GM12878 (cell line): ENCODE measurements at regions not wholly inside any gene's neighbourhood (a gene's known extent, or its start where the extent isn't known, plus 50 kb on each side); places are given as distances from the start of the nearest gene placed in this dataset.

Source experiments
- ATF3 ChIP-seq: IDR thresholded peaks from 2 replicates; pipeline ENCODE4 v1.6.1; 2011; ENCODE audit warnings: low read depth, mild to moderate bottlenecking, low read length, moderate library complexity, borderline replicate concordance; ENCODE audit errors: extremely low read depth
- CHD1 ChIP-seq: IDR thresholded peaks from 2 replicates; pipeline ENCODE4 v1.6.1; 2012; ENCODE audit warnings: low read depth, low read length, improper control_type of control experiment
- CTCF ChIP-seq, 3 experiments: IDR thresholded peaks in 2 of 3; conservative IDR thresholded peaks in 1 of 3; 2 replicates each; pipeline ENCODE4 v1.5.1; 2011; ENCODE audit warnings: low read depth in 3 of 3, low read length in 3 of 3, mild to moderate bottlenecking in 3 of 3, control low read depth in 2 of 3, moderate library complexity in 2 of 3, inconsistent platforms in 1 of 3, mixed read lengths in 1 of 3; ENCODE audit not compliant: control insufficient read depth in 2 of 3, insufficient read depth in 1 of 3; ENCODE audit errors: extremely low read depth in 1 of 3
- CUX1 ChIP-seq: IDR thresholded peaks from 2 replicates; pipeline ENCODE4 v1.6.1; 2012; ENCODE audit warnings: improper control_type of control experiment, low read depth, low read length; ENCODE audit not compliant: insufficient replicate concordance
- GABPA ChIP-seq: IDR thresholded peaks from 2 replicates; pipeline ENCODE4 v1.6.1; 2014; ENCODE audit warnings: antibody characterized with exemption, low read depth, mild to moderate bottlenecking, inconsistent platforms
- HDAC2 ChIP-seq: fragments of 200-600 bp; sonication (generic); IDR thresholded peaks from 2 replicates; pipeline ENCODE4 v1.6.1; 2017
- MLLT1 ChIP-seq: fragments of 450-650 bp; IDR thresholded peaks from 2 replicates; pipeline ENCODE4 v1.6.1; 2016; ENCODE audit warnings: mild to moderate bottlenecking
- POLR2A ChIP-seq: IDR thresholded peaks from 2 replicates; pipeline ENCODE4 v1.6.1; 2011; ENCODE audit warnings: low read depth, mild to moderate bottlenecking, low read length
- POLR2AphosphoS5 ChIP-seq: IDR thresholded peaks from 2 replicates; pipeline ENCODE4 v1.6.1; 2011; ENCODE audit warnings: mild to moderate bottlenecking, low read length, inconsistent platforms
- PRDM15 ChIP-seq: fragments of 450-650 bp; formaldehyde crosslinking; IDR thresholded peaks from 2 replicates; pipeline ENCODE4 v1.4.0; 2020; ENCODE audit warnings: mild to moderate bottlenecking, moderate library complexity
- RAD21 ChIP-seq: IDR thresholded peaks from 2 replicates; pipeline ENCODE4 v1.6.1; 2011; ENCODE audit warnings: mild to moderate bottlenecking, low read depth, low read length, moderate library complexity; ENCODE audit not compliant: insufficient read depth
- REST ChIP-seq: IDR thresholded peaks from 2 replicates; pipeline ENCODE4 v1.6.1; 2012; ENCODE audit warnings: mild to moderate bottlenecking, low read depth, low read length
- SMC3 ChIP-seq: IDR thresholded peaks from 2 replicates; pipeline ENCODE4 v1.6.1; 2011; ENCODE audit warnings: low read length, improper control_type of control experiment, borderline replicate concordance
- ZNF207 ChIP-seq: fragments of 450-650 bp; IDR thresholded peaks from 2 replicates; pipeline ENCODE4 v1.6.1; 2014; ENCODE audit warnings: antibody characterized with exemption, mild to moderate bottlenecking, borderline replicate concordance

GRCh38 chr19:31952693-31953092 is 392.7 kb upstream of the ZNF507 start:
- TF ChIP-seq MLLT1: no peak
- no peak for TF ChIP-seq GABPA
- TF ChIP-seq CTCF (IDR thresholded peaks at IDR 0.05 in 2 of 3, conservative IDR thresholded peaks at IDR 0.05 in 1 of 3; ENCODE audit: control insufficient read depth in 2 of 3, extremely low read depth in 1 of 3, insufficient read depth in 1 of 3, low read depth in 3 of 3, low read length in 3 of 3): no peak
- no peak for TF ChIP-seq CHD1
- no peak for TF ChIP-seq HDAC2
- TF ChIP-seq POLR2A: no peak
- no peak for TF ChIP-seq ZNF207
- TF ChIP-seq REST: no peak
- no peak for TF ChIP-seq PRDM15
- TF ChIP-seq ATF3: no peak
- no peak for TF ChIP-seq RAD21
- TF ChIP-seq SMC3: no peak
- TF ChIP-seq CUX1: no peak
- TF ChIP-seq POLR2AphosphoS5: no peak
